Pulmonary artery endothelial cell (primary cell): ENCODE measurements at regions not wholly inside any gene's neighbourhood (a gene's known extent, or its start where the extent isn't known, plus 50 kb on each side); places are given as distances from the start of the nearest gene placed in this dataset.
"Not testable (repeated sequence)": the region's sequence is repeated elsewhere in the genome, so short reads cannot be mapped to it uniquely, and the experiment has no call there.

Source experiments
- DNase-seq: peaks from one replicate; pipeline ENCODE4 v3.0.0-alpha.2; 2011; ENCODE audit warnings: low read depth, low spot score

DNA sequence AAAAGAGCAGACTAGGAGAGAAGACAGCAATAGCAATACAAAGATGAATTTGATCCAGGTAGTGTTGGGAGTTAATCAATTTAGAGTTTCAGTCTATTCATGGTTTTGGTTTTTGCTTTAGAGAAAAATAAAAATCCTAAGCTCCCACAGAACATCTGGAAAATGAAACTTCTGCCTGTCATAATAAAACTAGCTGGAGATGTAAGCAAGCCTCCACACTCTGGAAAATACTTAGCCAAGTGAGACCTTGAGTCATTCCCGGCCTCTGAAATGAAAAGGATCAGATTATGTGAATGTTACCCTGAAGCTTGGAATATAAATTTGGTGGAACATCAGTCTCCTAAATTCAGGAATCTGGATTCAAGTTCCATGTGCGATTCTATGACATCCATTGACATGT, 485.6 kb upstream of the SPRED2 start:
- DNase-seq, result no peak

GRCh38 chr2:65916785-65917295, 484.4 kb upstream of the SPRED2 start:
- no peak for DNase-seq

- no peak for DNase-seq
Measured at GRCh38 chr2:65916177-65916576, 483.8 kb upstream of the SPRED2 start.

- no peak for DNase-seq
Measured at GRCh38 chr2:65915273-65915672, 482.9 kb upstream of the SPRED2 start.

DNA sequence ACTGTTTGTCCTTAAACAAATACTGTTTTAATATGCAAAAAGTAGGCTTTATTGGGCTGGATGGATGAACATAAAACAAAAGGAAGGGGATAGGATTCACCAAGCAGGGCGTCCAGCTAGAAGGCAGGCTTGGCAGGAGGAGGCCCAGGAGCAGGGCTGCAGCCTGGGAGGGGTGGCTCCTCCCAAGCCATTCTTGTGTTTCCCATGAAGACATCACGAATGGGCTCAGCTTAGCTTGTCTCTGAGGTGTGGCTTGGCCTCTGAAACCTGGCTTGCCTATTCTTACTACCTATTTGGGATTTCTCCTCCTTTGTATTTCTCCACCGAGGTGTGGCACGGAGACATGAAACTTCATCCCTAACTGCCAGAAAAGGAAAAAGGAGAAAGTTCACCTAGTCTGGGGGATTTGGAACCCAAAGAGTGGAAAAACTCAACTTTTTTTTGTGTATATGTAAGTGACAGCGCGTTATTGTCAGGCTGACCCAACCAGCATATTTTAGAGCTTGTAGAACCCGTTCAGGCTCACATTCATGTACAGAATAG, 481.9 kb upstream of the SPRED2 start:
- DNase-seq, result no peak

DNA sequence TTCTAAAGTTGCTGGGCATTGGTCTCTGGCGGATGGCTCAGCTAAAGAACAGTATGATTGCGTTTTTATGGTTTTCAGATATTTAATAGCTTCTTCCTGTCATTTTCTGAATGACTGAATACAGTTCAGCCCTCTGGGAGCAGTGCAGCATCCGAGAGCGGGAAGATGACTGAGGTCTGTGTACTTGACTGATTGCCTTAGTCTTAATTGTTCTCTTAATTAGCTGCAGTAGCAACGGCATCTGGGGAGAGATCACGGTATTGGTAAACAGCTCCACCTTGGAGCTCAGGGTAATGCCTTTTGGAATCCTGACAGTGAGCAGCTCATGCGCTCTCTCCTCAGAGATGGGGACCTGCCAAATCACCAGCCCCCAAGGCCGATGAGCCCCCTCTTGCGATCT, 481.4 kb upstream of the SPRED2 start:
- no peak for DNase-seq

- DNase-seq, result no peak
Measured at GRCh38 chr2:65901756-65902155, 469.4 kb upstream of the SPRED2 start.

DNA sequence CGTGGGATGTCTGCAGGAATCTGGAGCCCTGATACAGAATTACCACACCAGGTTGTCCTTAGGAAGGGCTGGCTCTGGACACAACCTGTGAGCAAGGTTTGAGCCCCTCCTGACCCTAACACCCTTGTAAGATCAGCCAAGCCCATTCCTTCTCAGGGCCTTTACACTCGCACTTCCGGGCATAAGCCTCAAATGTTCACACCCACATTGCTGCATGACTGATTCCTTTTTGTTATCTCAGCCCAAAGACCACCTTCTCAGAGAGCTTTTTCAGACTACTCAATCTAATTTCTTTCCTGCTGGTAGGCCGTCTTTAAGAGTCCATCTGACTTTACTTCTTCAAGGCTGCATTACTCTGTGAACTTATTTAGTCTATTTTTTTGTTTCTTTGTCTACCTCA, 464.0 kb upstream of the SPRED2 start:
- DNase-seq, result no peak

- DNase-seq, result not testable (repeated sequence)
Measured at GRCh38 chr2:65890131-65890530, 457.7 kb upstream of the SPRED2 start.

DNA sequence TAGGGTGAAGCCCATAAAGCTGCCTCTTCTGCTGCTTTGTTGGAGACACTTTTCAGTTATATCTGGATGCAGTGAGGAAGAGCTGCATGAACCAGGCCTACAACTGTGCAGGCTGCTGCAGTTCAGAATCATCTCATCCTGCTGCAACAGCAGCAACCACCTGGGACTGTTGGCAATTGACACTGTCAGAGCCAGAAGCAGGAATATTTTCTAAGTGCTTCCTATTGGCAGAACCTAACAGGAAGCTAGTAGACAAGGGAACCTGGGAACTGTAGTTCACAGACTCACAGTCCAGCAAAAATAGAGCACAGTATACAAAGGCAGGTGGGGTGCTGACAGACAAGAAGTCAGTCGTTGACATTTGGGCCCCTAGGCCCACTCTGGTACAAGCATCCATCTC, 452.9 kb upstream of the SPRED2 start:
- DNase-seq, result no peak

- DNase-seq, result no peak
Measured at GRCh38 chr2:65881592-65881991, 449.2 kb upstream of the SPRED2 start.

- no peak for DNase-seq
Measured at GRCh38 chr2:65880436-65880835, 448.0 kb upstream of the SPRED2 start.

- DNase-seq, result no peak
Measured at GRCh38 chr2:65878011-65878340, 445.6 kb upstream of the SPRED2 start.

DNA sequence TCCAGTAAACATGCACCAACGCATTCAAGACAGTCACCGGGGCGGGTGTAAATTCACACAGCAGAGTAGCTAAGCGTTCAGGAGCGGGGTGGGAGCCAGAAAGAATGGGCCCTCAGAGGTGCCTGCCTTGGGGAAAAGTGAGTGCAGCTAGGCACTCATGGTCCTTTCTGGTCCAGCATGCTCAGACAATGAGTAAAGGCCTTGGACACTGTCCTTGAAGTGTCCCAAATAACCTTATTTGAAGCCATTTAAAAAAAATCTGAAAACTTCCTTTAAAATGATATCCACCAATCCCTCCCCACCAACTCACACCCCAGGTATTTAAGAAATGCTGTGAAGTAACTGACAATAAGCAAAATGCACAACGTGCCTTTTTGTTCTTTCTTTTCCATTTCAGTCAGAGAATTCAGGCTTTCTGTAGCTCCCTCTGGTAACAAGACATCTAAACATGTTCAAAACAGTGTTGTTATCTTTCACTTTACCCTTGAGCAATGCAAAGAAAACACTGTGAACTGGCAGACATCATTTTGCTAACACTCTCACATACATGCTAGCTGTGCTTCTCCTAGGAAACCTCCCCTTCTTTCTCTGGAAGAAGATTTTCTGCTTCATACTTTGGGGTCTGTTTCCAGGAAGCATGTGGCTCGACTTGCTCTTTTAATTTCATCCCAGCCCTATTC, 445.1 kb upstream of the SPRED2 start:
- DNase-seq, result no peak

DNA sequence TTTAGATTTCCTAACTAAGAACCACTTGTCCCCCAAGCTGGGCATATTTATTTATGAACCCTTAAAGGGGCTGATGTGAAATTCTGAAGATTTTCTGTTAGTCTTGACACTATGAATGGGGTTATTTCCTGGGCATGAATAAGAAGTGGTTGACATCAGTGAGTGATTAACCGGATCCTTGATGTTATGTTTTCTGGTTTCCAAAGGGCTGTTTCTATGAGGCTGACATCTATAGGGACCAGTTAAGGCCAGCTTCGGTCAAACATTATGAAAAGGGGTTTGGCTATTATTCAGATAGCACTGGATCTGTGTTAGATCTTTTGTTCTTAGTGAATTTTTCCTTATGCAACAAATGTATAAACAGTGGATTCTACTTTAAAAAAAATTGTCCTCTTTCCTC, 443.7 kb upstream of the SPRED2 start:
- DNase-seq, result no peak

DNA sequence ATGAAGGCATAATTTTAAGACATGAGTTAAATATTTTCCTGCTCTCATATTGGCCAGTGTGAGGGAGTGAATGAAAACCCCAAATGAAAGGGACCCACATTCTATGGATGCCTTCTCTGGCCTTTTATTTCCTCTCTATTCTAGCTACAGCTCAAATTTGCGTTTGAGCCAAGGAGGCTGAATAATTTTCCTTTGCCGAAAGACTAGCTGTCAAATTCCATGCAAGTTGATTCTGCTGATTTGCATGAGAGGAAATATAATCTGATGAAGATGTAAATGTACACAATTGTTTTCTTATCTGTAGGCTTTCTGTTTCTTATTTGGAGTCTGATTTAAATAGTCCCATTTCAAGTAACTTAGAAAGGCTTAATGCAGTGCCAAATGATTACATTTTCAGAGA, 438.4 kb upstream of the SPRED2 start:
- DNase-seq, result no peak

DNA sequence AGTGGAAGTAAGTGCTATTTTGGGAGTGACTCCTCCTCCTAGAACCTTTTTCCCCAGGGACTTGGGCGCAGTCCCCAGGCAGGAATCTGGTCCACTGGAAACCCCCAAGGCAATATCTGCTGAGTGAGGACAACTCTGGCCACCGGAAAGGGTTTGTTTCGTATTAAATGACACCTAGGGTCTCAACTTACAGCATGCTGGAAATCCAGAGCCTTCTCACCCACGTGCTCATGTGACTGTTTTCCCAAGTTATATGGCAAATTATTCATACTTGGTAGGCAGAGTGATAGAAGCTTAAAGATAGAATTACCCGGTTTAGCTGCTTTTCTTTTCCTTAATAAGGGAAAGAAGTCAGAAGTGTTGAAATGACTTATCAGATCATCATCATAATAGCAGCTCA, 436.9 kb upstream of the SPRED2 start:
- no peak for DNase-seq

- no peak for DNase-seq
Measured at GRCh38 chr2:65868177-65868576, 435.8 kb upstream of the SPRED2 start.

GRCh38 chr2:65867446-65867845, 435.0 kb upstream of the SPRED2 start:
- no peak for DNase-seq

GRCh38 chr2:65866148-65866547, 433.7 kb upstream of the SPRED2 start:
- DNase-seq, result no peak

- no peak for DNase-seq
Measured at GRCh38 chr2:65864619-65865018, 432.2 kb upstream of the SPRED2 start.

DNA sequence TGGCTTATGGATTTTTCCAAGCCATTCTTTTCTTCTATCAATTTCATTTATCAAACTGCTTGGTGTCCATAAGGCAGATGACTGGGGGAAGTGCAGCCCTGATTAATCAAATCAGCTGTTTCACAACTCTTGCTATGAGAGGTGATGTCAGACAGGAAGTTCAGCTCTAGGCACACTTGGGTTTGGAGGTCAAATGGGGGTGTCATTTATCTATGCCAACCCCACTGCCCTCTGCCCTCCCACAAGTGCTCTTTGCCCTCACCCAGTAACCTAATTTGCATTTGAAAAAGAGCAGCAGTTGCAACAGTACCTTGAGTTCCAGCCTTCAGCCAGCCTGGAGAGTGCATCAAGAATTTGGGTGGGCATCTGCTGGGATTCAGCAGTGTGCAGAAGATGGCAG, 431.3 kb upstream of the SPRED2 start:
- no peak for DNase-seq

- DNase-seq, result no peak
Measured at GRCh38 chr2:65856928-65857327, 424.5 kb upstream of the SPRED2 start.

- no peak for DNase-seq
Measured at GRCh38 chr2:65856423-65856822, 424.0 kb upstream of the SPRED2 start.
